ENCODE measurements at regions not wholly inside any gene's neighbourhood (a gene's known extent, or its start where the extent isn't known, plus 50 kb on each side); places are given as distances from the start of the nearest gene placed in this dataset.
A peak's percentile ranks its signal among the peaks of the same experiment; 100 is the strongest.

DNA sequence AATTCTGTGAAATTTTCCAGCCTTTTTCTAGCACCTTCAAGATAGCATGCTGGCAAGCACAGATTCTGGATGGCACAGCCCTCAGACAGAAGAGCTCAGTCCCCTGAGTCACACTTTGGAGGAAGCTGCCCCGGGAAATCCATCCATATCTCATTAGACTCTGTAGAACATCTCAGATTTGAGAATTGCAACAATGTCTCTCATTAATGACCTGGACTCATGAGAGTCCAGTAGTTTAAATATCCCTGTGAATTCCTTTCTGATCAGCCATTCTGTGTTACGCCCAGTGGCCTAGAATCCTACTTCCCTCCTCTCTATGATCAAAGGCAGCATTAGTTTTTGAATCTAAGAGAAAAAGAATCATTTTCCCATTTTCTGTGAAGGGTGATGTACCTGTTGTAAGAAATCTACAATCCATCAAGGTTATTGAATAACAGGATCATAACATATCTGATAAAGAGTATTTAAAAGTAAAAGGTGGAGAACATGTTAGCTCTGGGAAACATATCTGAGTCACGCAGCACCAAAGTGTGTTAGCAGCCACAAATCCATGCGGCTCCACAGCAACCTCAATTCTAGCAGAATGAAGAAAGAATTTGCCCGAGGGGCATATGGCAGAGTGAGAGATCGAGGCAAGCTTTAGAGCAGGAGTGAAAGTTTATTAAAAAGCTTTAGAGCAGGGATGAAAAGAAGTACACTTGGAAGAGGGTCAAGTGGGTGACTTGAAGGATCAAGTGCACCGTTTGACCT lies 855.6 kb upstream of the TMEM132C start:
- WGBS (ENCODE audit: extremely low coverage, insufficient read length, low lambda C conversion rate) = no CpG with 5 or more reads among the region's 7 CpGs
- no peak for TF ChIP-seq CTCF (conservative IDR thresholded peaks at IDR 0.05)
- Histone ChIP-seq H2BK15ac (ENCODE audit: low read depth, low read length) (no peak overlapping the region), H3K9me3 (ENCODE audit: control insufficient read depth, low read depth, low read length) (no peaks in the 10 kb centered on the region), H3K56ac (ENCODE audit: insufficient read length, low read depth, low read length) (no peak overlapping the region), H2AK5ac (ENCODE audit: insufficient read length, low read length) (no peak overlapping the region), H3K79me2 (ENCODE audit: insufficient read depth, low read length) (no peaks in the 10 kb centered on the region), H3K4me2 (ENCODE audit: insufficient read depth, insufficient read length, low read length) (no peak overlapping the region), H4K20me1 (ENCODE audit: control insufficient read depth, insufficient read depth, insufficient read length) (no peaks in the 10 kb centered on the region), H3K23ac (ENCODE audit: insufficient read length, low read depth, low read length) (no peak overlapping the region), H3K4me1 (ENCODE audit: insufficient read depth, low read length) (peaks cover 3% of the 10 kb centered on the region; the same call in 1 of the 2 replicates), H3K9ac (ENCODE audit: extremely low read depth, insufficient read length, low read length) (no peak overlapping the region), H2AFZ (ENCODE audit: low read length) (no peak overlapping the region), H2BK20ac (ENCODE audit: low read depth, low read length, poor library complexity, severe bottlenecking) (no peak overlapping the region), H3K79me1 (ENCODE audit: insufficient read depth, low read depth, low read length, poor library complexity, severe bottlenecking) (no peaks in the 10 kb centered on the region), H4K91ac (ENCODE audit: insufficient read length, low read depth, low read length) (no peak overlapping the region), H3K23me2 (ENCODE audit: insufficient read length, low read depth, low read length, poor library complexity, severe bottlenecking) (no peaks in the 10 kb centered on the region), H4K5ac (ENCODE audit: insufficient read length, low read depth, low read length) (no peak overlapping the region), H3K18ac (ENCODE audit: insufficient read length, low read depth, low read length) (no peak overlapping the region), H3K14ac (ENCODE audit: insufficient read depth, low read length) (no peak overlapping the region), H2BK5ac (ENCODE audit: insufficient read length, low read length) (no peak overlapping the region), H4K8ac (replicated peaks; ENCODE audit: insufficient read length, low read depth, low read length) (no peak overlapping the region), H3K27ac (ENCODE audit: insufficient read length, low read depth, low read length) (no peak overlapping the region), H3K4ac (ENCODE audit: low read depth, low read length) (no peak overlapping the region), H3K27me3 (ENCODE audit: insufficient read depth, low read length) (no peaks in the 10 kb centered on the region), H3T11ph (ENCODE audit: low read length) (no peak overlapping the region), H2BK12ac (ENCODE audit: insufficient read length, low read depth, low read length) (no peak overlapping the region), H2BK120ac (ENCODE audit: low read depth, low read length, poor library complexity, severe bottlenecking) (no peak overlapping the region)
- no peaks in the 10 kb centered on the region for H3K36me3 Mint-ChIP-seq (ENCODE audit: insufficient read depth in 1 of 3, low read depth in 3 of 3)
- peaks cover 3% of the 10 kb centered on the region for H3K27me3 Mint-ChIP-seq (ENCODE audit: low read depth)
- H3K9me3 Mint-ChIP-seq = no peaks in the 10 kb centered on the region; a peak in 1 of 5 replicates
- H3K4me3 Mint-ChIP-seq = peak overlapping the region in 1 of 2 experiments; percentile 44; a peak in 1 of 5 replicates
- H3K4me1 Mint-ChIP-seq = peaks cover 16 to 20% of the 10 kb centered on the region in 2 experiments
- H3K27ac Mint-ChIP-seq = no peak overlapping the region
- DNase-seq = no peak

Data from H9 (cell line).